Mesendoderm (in vitro differentiated cells): ENCODE measurements at regions not wholly inside any gene's neighbourhood (a gene's known extent, or its start where the extent isn't known, plus 50 kb on each side); places are given as distances from the start of the nearest gene placed in this dataset.
A peak's percentile ranks its signal among the peaks of the same experiment; 100 is the strongest.

Experiments
- DNase-seq: peaks from one replicate; pipeline ENCODE4 v3.0.0; 2013
- H2AK5ac ChIP-seq: 2 replicates; pipeline ENCODE4 v1.6.1; 2013; ENCODE audit warnings: low read length, inconsistent platforms
- H2BK120ac ChIP-seq: 2 replicates; pipeline ENCODE4 v1.6.1; 2013; ENCODE audit warnings: low read depth, mild to moderate bottlenecking, low read length, moderate library complexity, mixed read lengths
- H2BK15ac ChIP-seq: replicated peaks from 2 replicates; pipeline ENCODE4 v1.6.1; 2013; ENCODE audit warnings: low read depth, mild to moderate bottlenecking, moderate library complexity
- H2BK5ac ChIP-seq: 2 replicates; pipeline ENCODE4 v1.6.1; 2013; ENCODE audit warnings: low read length, inconsistent platforms
- H3K18ac ChIP-seq: 2 replicates; pipeline ENCODE4 v1.6.1; 2013; ENCODE audit warnings: mild to moderate bottlenecking, low read length, mixed read lengths
- H3K23ac ChIP-seq: one replicate; pipeline ENCODE4 v1.6.1; 2013; ENCODE audit warnings: low read length
- H3K27ac ChIP-seq: 2 replicates; pipeline ENCODE4 v1.5.1; 2013; ENCODE audit warnings: low read depth, mild to moderate bottlenecking, inconsistent platforms, low read length, moderate library complexity
- H3K27me3 ChIP-seq: 2 replicates; pipeline ENCODE4 v1.6.1; 2013; ENCODE audit warnings: low read length, control low read depth, mild to moderate bottlenecking, inconsistent platforms; ENCODE audit not compliant: insufficient read depth, poor library complexity
- H3K36me3 ChIP-seq: 2 replicates; pipeline ENCODE4 v1.6.1; 2013; ENCODE audit warnings: low read length, inconsistent platforms; ENCODE audit not compliant: control insufficient read depth, insufficient read depth
- H3K4ac ChIP-seq: one replicate; pipeline ENCODE4 v1.6.1; 2013; ENCODE audit warnings: low read depth, mild to moderate bottlenecking, low read length, moderate library complexity
- H3K4me1 ChIP-seq: 2 replicates; pipeline ENCODE4 v1.6.1; 2013; ENCODE audit warnings: low read depth, low read length, inconsistent platforms; ENCODE audit not compliant: control insufficient read depth
- H3K4me2 ChIP-seq: 2 replicates; pipeline ENCODE4 v1.6.1; 2013; ENCODE audit warnings: low read length
- H3K4me3 ChIP-seq: 2 replicates; pipeline ENCODE4 v1.5.1; 2013; ENCODE audit warnings: mild to moderate bottlenecking, low read length
- H3K56ac ChIP-seq: one replicate; pipeline ENCODE4 v1.6.1; 2013; ENCODE audit warnings: low read length
- H3K79me1 ChIP-seq: 2 replicates; pipeline ENCODE4 v1.6.1; 2013; ENCODE audit warnings: low read length, inconsistent platforms
- H3K79me2 ChIP-seq: 2 replicates; pipeline ENCODE4 v1.6.1; 2013; ENCODE audit warnings: mild to moderate bottlenecking, low read length; ENCODE audit not compliant: control insufficient read depth, insufficient read depth
- H3K9ac ChIP-seq: 2 replicates; pipeline ENCODE4 v1.6.1; 2013; ENCODE audit warnings: low read length, inconsistent platforms
- H4K5ac ChIP-seq: one replicate; pipeline ENCODE4 v1.6.1; 2013; ENCODE audit warnings: low read length
- H4K8ac ChIP-seq: one replicate; pipeline ENCODE4 v1.6.1; 2013; ENCODE audit warnings: low read depth, mild to moderate bottlenecking, control low read depth, low read length, moderate library complexity
- WGBS: extraction: QIAGEN DNeasy Blood & Tissue Kit; methylation state at CpG from one replicate; pipeline ENCODE4 v1.1.7; 2013; ENCODE audit warnings: low lambda C conversion rate, missing lambda C conversion rate; ENCODE audit not compliant: insufficient coverage; ENCODE audit errors: extremely low coverage; 5-methylcytosine and 5-hydroxymethylcytosine counted together

- no peak overlapping the region for H3K4ac ChIP-seq
- no peaks in the 10 kb centered on the region for H3K27me3 ChIP-seq
- H2BK5ac ChIP-seq = no peak overlapping the region
- no CpG with 5 or more reads among the region's 3 CpGs for WGBS
- H3K9ac ChIP-seq = no peak overlapping the region
- H2BK15ac ChIP-seq = no peak overlapping the region
- H3K79me1 ChIP-seq = no peaks in the 10 kb centered on the region
- H3K18ac ChIP-seq = no peak overlapping the region
- H2AK5ac ChIP-seq = no peak overlapping the region
- H4K5ac ChIP-seq = no peak overlapping the region
- no peak overlapping the region for H3K4me2 ChIP-seq
- H3K23ac ChIP-seq = no peak overlapping the region
- no peaks in the 10 kb centered on the region for H3K79me2 ChIP-seq
- no peak overlapping the region for H3K56ac ChIP-seq
- no peak overlapping the region for H3K4me3 ChIP-seq
- H3K4me1 ChIP-seq = peaks cover 2% of the 10 kb centered on the region
- no peak overlapping the region for H2BK120ac ChIP-seq
- no peak overlapping the region for H3K27ac ChIP-seq
- H4K8ac ChIP-seq = no peak overlapping the region
- no peaks in the 10 kb centered on the region for H3K36me3 ChIP-seq
- DNase-seq = no peak
Measured at GRCh38 chr10:85151506-85151905, 823.1 kb downstream of the CCSER2 start.

- H3K79me2 ChIP-seq = no peaks in the 10 kb centered on the region
- no peak overlapping the region for H3K4me2 ChIP-seq
- H2AK5ac ChIP-seq = no peak overlapping the region
- no CpG with 5 or more reads among the region's 3 CpGs for WGBS
- no peak overlapping the region for H3K27ac ChIP-seq
- peaks cover 2% of the 10 kb centered on the region for H3K4me1 ChIP-seq
- no peaks in the 10 kb centered on the region for H3K79me1 ChIP-seq
- no peak overlapping the region for H4K5ac ChIP-seq
- H3K4ac ChIP-seq = no peak overlapping the region
- no peak overlapping the region for H3K18ac ChIP-seq
- DNase-seq = peak; percentile 58
- H2BK5ac ChIP-seq = no peak overlapping the region
- no peaks in the 10 kb centered on the region for H3K27me3 ChIP-seq
- no peak overlapping the region for H3K56ac ChIP-seq
- H3K23ac ChIP-seq = no peak overlapping the region
- peak overlapping the region; percentile 5 for H4K8ac ChIP-seq
- H2BK15ac ChIP-seq = no peak overlapping the region
- no peak overlapping the region for H3K9ac ChIP-seq
- H3K4me3 ChIP-seq = no peak overlapping the region
- no peaks in the 10 kb centered on the region for H3K36me3 ChIP-seq
- no peak overlapping the region for H2BK120ac ChIP-seq
Measured at GRCh38 chr10:85152496-85152895, 824.1 kb downstream of the CCSER2 start.

GRCh38 chr10:85152911-85153310 lies 824.5 kb downstream of the CCSER2 start:
- H4K5ac ChIP-seq = no peak overlapping the region
- no peak overlapping the region for H3K4me2 ChIP-seq
- H3K4me1 ChIP-seq = peaks cover 2% of the 10 kb centered on the region
- no peak overlapping the region for H3K56ac ChIP-seq
- H3K18ac ChIP-seq = peak overlapping the region; percentile 68
- H4K8ac ChIP-seq = no peak overlapping the region
- H2BK5ac ChIP-seq = peak overlapping the region; percentile 25
- no CpG with 5 or more reads among the region's 1 CpG for WGBS
- no peak overlapping the region for H3K4me3 ChIP-seq
- H2BK120ac ChIP-seq = no peak overlapping the region
- no peaks in the 10 kb centered on the region for H3K27me3 ChIP-seq
- H2AK5ac ChIP-seq = no peak overlapping the region
- H3K79me2 ChIP-seq = no peaks in the 10 kb centered on the region
- H3K27ac ChIP-seq = no peak overlapping the region
- H2BK15ac ChIP-seq = no peak overlapping the region
- H3K79me1 ChIP-seq = no peaks in the 10 kb centered on the region
- no peak for DNase-seq
- H3K23ac ChIP-seq = no peak overlapping the region
- H3K4ac ChIP-seq = no peak overlapping the region
- no peak overlapping the region for H3K9ac ChIP-seq
- no peaks in the 10 kb centered on the region for H3K36me3 ChIP-seq

DNA sequence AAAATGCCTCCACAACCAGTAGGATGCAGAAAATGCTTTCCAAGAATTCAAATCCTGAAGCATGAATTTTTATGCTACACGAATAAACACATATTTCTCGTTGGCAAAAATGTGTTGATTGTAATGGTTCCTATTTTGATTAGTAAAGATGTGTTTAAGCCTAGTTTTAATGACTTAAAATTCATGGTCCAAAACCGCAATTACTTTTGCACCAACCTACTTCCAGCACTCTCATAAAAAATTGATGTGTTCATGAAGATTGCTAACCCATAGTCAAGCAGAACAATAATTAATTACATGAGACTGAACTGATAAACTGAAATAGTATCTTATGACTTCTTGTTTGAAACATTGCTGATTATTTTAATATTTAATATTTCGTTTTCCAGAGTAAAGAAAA lies 828.8 kb downstream of the CCSER2 start:
- Histone ChIP-seq H4K8ac (no peak overlapping the region), H3K27me3 (no peaks in the 10 kb centered on the region), H3K4me1 (peaks cover 2% of the 10 kb centered on the region), H3K36me3 (no peaks in the 10 kb centered on the region), H2BK5ac (no peak overlapping the region), H3K9ac (no peak overlapping the region), H3K4ac (no peak overlapping the region), H3K79me2 (no peaks in the 10 kb centered on the region), H2BK15ac (no peak overlapping the region), H3K27ac (no peak overlapping the region), H4K5ac (no peak overlapping the region), H3K79me1 (no peaks in the 10 kb centered on the region), H2BK120ac (no peak overlapping the region), H3K56ac (no peak overlapping the region), H3K23ac (no peak overlapping the region), H3K4me2 (no peak overlapping the region), H3K18ac (no peak overlapping the region), H3K4me3 (no peak overlapping the region), H2AK5ac (no peak overlapping the region)
- WGBS = no CpG with 5 or more reads among the region's 4 CpGs
- no peak for DNase-seq

GRCh38 chr10:85168243-85168642 lies 839.9 kb downstream of the CCSER2 start:
- no CpG with 5 or more reads among the region's 6 CpGs for WGBS
- Histone ChIP-seq H3K23ac (no peak overlapping the region), H3K56ac (no peak overlapping the region), H3K27ac (no peak overlapping the region), H3K4me2 (no peak overlapping the region), H3K79me2 (no peaks in the 10 kb centered on the region), H3K27me3 (no peaks in the 10 kb centered on the region), H4K8ac (no peak overlapping the region), H2AK5ac (no peak overlapping the region), H2BK15ac (no peak overlapping the region), H3K36me3 (no peaks in the 10 kb centered on the region), H3K4ac (no peak overlapping the region), H2BK120ac (no peak overlapping the region), H2BK5ac (no peak overlapping the region), H3K79me1 (no peaks in the 10 kb centered on the region), H3K4me3 (no peak overlapping the region), H3K4me1 (no peaks in the 10 kb centered on the region), H3K18ac (no peak overlapping the region), H3K9ac (no peak overlapping the region), H4K5ac (no peak overlapping the region)
- DNase-seq = no peak

DNA sequence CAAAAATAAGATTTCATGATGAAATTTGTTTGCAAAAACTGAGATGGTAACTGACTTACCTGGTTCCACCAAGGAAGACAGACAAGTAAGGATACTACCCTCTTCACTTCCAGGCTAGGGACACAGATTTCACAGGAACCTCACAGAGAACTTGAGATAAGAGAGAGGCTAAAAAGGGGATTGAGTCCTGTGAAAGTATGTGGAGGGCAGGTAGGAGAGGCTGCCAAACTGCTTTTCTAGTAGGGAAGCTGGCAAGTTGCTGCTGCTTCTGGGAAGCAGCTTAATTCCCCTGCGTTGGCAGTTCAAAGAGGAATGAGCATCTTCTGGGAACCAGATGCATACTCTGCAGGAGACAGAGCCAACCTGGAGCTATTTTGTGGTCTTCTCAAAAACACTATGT lies 841.6 kb downstream of the CCSER2 start:
- H2BK5ac ChIP-seq = no peak overlapping the region
- no peak overlapping the region for H3K4me2 ChIP-seq
- H4K8ac ChIP-seq = no peak overlapping the region
- no CpG with 5 or more reads among the region's 1 CpG for whole genome bisulfite sequencing
- no peaks in the 10 kb centered on the region for H3K36me3 ChIP-seq
- H3K4ac ChIP-seq = no peak overlapping the region
- H3K27me3 ChIP-seq = no peaks in the 10 kb centered on the region
- no peaks in the 10 kb centered on the region for H3K79me1 ChIP-seq
- H2BK15ac ChIP-seq = no peak overlapping the region
- H2AK5ac ChIP-seq = no peak overlapping the region
- H4K5ac ChIP-seq = no peak overlapping the region
- no peaks in the 10 kb centered on the region for H3K4me1 ChIP-seq
- no peak overlapping the region for H3K18ac ChIP-seq
- peak; percentile 60 for DNase-seq
- no peak overlapping the region for H3K23ac ChIP-seq
- H3K4me3 ChIP-seq = no peak overlapping the region
- no peak overlapping the region for H3K27ac ChIP-seq
- H3K56ac ChIP-seq = no peak overlapping the region
- no peaks in the 10 kb centered on the region for H3K79me2 ChIP-seq
- H3K9ac ChIP-seq = no peak overlapping the region
- no peak overlapping the region for H2BK120ac ChIP-seq
